H1 (cell line): ENCODE measurements at regions not wholly inside any gene's neighbourhood (a gene's known extent, or its start where the extent isn't known, plus 50 kb on each side); places are given as distances from the start of the nearest gene placed in this dataset.

Experiments used
- CTCF ChIP-seq, 3 experiments: IDR thresholded peaks; 1 replicate in 2 of 3; 2 replicates in 1 of 3; pipeline versions ENCODE4 v1.5.1 to v1.6.1; 2011; ENCODE audit warnings: low read length in 3 of 3, mild to moderate bottlenecking in 3 of 3, inconsistent platforms in 2 of 3, low read depth in 1 of 3, moderate library complexity in 1 of 3; ENCODE audit not compliant: insufficient read depth in 1 of 3; ENCODE audit errors: control extremely low read depth in 1 of 3
- NANOG ChIP-seq: IDR thresholded peaks from 2 replicates; pipeline ENCODE4 v1.6.1; 2011; ENCODE audit warnings: low read length, low read depth, mild to moderate bottlenecking, inconsistent platforms; ENCODE audit not compliant: insufficient read depth, poor library complexity, severe bottlenecking
- POLR2A ChIP-seq, 2 experiments: IDR thresholded peaks; 1 replicate in 1 of 2; 2 replicates in 1 of 2; pipeline ENCODE4 v1.6.1; 2011; ENCODE audit warnings: low read depth in 2 of 2, low read length in 2 of 2, mild to moderate bottlenecking in 2 of 2; ENCODE audit errors: control extremely low read depth in 1 of 2
- RAD21 ChIP-seq, 2 experiments: IDR thresholded peaks in 1 of 2; conservative IDR thresholded peaks in 1 of 2; 2 replicates each; pipeline ENCODE4 v1.6.1; 2011; ENCODE audit warnings: low read depth in 2 of 2, low read length in 2 of 2, improper control_type of control experiment in 1 of 2, inconsistent platforms in 1 of 2, mild to moderate bottlenecking in 1 of 2, moderate library complexity in 1 of 2
- TEAD4 ChIP-seq: IDR thresholded peaks from 2 replicates; pipeline ENCODE4 v1.6.1; 2012; ENCODE audit warnings: low read depth, low read length, inconsistent platforms, mixed read lengths
- TF ChIP-seq, protein P1 (sequence below): IDR thresholded peaks from 2 replicates; pipeline ENCODE4 v1.6.1; 2011; ENCODE audit warnings: low read length, improper control_type of control experiment

DNA sequence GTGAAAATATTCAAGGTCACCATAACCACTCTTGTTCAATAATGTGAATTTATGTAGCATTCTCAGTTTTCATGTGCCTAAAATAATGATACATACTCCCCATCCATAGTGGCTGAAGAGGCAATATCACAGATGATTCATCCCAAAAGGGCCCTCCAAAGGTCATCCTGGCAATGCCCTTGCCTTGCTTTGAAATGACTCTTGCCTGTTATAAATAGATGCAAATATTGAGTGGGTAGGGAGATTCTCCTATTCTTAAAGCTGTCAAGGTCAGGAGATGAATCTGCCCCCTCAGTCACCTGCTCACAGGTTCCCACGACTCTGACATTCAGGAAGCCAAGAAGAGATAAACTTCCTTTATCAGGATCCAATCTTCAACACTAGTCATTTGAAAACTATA, 490.5 kb downstream of the TNS1 start:
- no peak for TF ChIP-seq RAD21 (IDR thresholded peaks at IDR 0.05 in 1 of 2, conservative IDR thresholded peaks at IDR 0.05 in 1 of 2; ENCODE audit: low read depth in 2 of 2, low read length in 2 of 2)
- TF ChIP-seq, protein P1, sequence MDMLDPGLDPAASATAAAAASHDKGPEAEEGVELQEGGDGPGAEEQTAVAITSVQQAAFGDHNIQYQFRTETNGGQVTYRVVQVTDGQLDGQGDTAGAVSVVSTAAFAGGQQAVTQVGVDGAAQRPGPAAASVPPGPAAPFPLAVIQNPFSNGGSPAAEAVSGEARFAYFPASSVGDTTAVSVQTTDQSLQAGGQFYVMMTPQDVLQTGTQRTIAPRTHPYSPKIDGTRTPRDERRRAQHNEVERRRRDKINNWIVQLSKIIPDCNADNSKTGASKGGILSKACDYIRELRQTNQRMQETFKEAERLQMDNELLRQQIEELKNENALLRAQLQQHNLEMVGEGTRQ = no peak
- TF ChIP-seq TEAD4 = no peak
- TF ChIP-seq POLR2A (IDR thresholded peaks at IDR 0.05; ENCODE audit: control extremely low read depth in 1 of 2, low read depth in 2 of 2, low read length in 2 of 2) = no peak
- no peak for TF ChIP-seq CTCF (IDR thresholded peaks at IDR 0.05; ENCODE audit: control extremely low read depth in 1 of 3, insufficient read depth in 1 of 3, low read depth in 1 of 3, low read length in 3 of 3)
- no peak for TF ChIP-seq NANOG
